ENCODE measurements at regions not wholly inside any gene's neighbourhood (a gene's known extent, or its start where the extent isn't known, plus 50 kb on each side); places are given as distances from the start of the nearest gene placed in this dataset.
"Not testable (repeated sequence)": the region's sequence is repeated elsewhere in the genome, so short reads cannot be mapped to it uniquely, and the experiment has no call there.

DNA sequence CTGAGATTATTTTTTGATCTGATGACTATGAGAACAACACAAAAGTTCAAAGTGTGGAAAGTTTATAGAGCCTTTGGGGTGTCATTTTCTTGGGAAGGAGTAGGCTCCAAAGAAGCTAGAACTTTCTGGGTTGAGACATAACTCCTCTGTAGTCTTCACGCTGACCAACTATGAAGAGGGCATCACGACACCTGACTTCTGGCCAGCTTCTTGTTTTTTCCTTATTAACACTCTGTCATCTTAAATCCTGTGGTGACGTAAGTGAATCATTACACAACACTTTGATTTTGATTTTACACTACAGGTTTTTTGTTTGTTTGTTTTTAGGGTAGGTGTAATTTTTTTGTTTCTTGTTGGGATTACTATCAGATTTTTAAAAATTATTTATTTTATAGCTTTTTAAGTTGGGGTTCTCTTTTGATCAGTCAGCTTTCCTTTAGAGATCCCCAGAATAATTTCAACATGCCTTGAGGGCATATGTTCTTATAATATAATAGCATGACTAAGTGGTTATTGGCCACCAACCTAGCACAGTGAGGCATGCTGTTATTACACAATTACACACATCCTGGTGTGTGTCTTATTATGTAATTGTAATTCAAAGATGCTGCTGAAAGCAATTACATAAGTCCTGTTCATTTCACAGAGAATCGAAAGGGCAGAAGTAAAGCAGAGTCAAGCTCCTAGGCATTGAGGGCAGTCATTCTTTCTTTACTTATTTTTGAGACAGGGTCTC is 281.6 kb upstream of the NOTCH2NLA start:
- not testable (repeated sequence) for DNase-seq (ENCODE audit: low read depth)

DNA sequence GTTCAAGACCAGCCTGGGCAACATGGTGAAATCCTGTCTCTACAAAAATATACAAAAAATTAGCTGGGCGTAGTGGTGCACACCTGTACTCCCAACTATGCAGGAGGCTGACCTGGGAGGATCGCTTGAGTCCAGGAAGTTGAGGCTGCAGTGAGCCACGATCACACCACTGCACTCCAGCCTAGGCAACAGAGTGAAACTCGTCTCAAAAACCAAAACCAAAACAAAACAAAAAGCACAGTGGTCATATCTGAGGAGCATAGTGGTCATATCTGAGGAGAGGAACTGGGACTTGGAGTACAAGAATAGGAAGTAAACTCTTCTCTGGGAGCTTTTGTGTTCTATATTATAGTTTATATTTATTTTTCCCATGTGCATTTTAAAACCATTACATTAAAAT is 275.3 kb upstream of the NOTCH2NLA start:
- not testable (repeated sequence) for DNase-seq (ENCODE audit: low read depth)

DNA sequence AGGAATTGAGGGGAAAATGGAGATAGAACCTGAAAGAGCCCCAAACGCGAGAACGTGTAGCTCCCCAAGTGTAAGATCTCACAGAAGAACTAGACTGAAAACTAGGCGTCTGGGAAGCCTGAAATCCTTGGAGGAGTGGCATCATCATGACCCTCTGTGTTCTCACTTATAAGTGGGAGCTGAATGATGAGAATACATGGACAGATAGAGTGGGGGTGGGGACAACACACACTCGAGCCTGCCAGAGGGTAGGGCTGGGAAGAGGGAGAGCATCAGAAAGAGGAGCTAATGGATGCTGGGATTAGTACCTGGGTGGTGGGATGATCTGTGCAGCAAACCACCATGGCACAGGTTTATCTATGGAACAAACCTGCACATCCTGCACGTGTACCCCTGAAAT is 258.7 kb upstream of the NOTCH2NLA start:
- not testable (repeated sequence) for DNase-seq (ENCODE audit: low read depth)

DNA sequence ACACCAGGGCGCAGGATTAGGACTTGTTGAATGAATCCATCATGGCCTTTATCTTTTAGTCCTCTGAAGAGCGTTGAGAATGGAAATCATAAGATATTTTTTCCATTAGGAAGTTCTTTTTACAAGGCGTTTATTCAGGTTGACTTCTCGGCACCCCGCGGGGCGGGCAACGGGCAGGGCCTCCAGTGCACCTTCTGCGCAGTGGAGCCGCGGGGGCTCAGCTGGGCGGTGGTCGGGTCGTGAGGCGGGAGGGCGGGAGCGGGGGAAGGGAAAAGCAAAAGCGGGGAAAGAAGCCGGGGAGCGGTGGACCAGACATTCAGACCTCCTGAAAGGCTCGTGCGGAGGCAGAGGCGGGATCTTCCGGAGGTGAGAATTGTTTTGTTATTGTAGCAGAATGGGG is 258.3 kb upstream of the NOTCH2NLA start:
- DNase-seq (ENCODE audit: low read depth): not testable (repeated sequence)

DNA sequence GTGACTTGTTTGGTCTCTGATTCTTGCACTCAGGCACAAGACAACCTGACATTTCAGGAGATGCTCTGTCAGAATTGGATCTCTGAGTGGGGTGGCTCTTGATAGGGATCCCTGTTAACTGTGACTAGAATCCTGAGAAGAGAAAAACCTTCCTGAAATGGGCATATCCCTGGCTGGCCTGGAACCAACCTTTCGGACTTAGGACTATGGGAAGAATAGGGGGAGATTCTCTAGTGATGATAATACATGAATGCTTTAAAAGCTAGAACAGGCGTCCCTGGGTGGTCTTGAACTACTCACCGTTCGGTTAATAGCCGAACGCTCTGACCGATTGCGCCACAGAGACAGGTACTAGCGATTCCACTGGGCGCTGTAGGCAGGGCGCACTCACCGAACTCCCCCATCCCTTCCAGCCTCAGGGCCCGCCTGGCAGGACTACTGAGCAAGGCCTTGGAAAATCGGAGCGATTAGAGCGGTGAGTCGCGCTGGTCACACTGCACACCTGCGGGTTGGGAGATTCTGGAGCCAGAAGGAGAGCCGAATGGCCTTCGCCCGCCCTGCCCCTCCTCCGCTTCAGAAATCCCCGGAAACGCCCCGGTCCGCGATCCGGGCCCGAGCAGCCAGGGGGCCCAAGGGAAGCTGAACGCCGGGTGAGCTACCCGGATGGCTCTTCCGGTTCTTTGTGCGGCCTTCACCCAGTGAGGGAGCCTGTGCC is 257.6 kb upstream of the NOTCH2NLA start:
- not testable (repeated sequence) for DNase-seq (ENCODE audit: low read depth)

DNA sequence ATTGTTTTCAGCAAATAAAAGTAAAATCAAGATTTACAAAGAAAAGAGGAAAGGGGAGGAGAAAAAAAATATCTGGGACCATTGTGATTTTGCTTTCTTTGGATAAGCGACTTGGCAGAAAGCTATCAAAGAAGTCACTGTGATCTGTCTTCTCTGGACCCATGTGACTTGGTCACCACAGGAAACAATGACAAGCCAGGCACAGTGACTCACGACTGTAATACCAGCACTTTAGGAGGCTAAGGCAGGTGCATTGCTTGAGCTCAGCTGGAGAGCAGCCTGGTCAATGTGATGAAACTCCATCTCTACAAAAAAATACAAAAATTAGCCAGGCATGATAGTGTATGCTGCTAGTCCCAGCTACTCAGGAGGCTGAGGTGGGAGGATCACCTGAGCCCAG is 255.4 kb upstream of the NOTCH2NLA start:
- DNase-seq (ENCODE audit: low read depth): not testable (repeated sequence)

DNA sequence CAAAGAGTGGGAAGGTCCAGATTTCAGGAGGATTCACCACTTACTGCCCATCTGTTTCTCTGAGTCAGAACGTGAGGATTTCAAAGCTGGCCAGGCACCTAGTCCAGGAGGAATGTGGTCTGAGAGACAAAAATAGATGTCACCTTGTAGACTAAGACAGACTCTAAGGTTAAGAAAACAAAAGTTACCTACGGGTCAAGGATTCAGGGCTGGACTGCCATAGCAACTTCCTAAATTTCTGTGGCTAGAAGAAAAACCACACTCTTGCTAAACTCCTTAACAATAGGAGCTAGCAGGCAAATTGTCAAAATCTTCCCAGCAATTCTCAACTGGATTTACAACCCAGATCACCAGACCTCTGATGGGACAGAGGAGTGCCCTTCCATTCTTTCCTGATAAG is 250.4 kb upstream of the NOTCH2NLA start:
- not testable (repeated sequence) for DNase-seq (ENCODE audit: low read depth)

DNA sequence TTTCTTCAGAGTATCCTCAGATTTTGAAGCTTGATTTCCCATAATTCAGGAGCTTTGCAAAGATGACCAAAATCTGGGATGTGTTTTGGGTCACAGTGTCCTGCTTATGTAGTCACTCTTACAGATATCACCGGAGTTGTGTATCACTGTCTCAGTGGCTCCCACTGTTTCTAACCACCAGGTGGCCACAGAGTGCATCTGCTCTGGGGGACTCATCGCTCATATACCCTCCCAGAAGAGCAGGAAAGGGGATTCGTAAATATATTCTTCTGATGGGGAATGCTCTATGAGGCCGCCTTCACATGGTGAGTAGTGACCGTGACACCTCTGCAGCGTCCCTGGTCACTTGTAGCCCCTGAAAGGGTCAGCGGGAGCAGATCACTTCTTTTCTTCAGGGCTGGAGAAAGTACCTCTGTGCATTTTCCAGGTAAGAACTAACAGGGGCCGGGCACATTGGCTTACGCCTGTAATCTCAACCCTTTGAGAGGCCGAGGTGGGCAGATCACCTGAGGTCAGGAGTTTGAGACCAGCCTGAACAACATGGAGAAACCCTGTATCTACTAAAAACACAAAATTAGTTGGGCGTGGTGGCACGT is 249.4 kb upstream of the NOTCH2NLA start:
- not testable (repeated sequence) for DNase-seq (ENCODE audit: low read depth)

DNA sequence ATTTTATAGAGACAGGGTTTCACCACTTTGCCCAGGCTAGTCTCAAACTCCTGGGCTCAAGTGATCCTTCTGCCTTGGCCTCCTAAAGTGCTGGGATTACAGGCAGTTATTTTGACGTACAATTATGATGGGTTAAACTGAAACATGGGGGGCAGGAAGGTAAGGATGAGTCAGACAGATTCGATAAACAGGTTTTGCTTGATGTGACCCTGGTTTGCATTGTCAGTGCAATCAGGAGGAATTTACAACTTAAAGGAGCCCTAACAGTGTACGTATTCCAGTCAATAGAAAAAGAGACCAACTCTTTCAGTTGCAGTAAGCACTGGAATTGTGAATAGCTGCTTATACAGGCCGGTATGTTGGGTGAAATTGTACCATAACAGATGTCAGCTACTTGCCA is 246.3 kb upstream of the NOTCH2NLA start:
- not testable (repeated sequence) for DNase-seq (ENCODE audit: low read depth)

DNA sequence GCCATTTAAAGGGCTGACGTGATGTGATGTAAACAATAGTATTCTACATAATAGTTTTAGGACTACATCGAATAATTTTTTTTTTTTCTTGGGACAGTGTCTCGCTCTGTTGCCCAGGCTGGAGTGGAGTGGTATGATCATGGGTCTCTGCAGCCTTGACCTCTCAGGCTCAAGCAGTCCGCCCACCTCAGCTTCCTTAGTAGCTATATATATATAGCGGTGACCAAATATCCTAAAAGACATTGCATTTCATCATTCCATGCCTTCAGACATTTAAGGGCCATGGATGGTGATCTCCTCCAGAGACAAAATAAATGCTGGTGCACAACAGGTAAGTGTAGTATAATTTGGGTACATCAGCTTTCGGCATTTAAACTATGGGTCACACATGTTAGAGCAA is 245.4 kb upstream of the NOTCH2NLA start:
- DNase-seq (ENCODE audit: low read depth): not testable (repeated sequence)

DNA sequence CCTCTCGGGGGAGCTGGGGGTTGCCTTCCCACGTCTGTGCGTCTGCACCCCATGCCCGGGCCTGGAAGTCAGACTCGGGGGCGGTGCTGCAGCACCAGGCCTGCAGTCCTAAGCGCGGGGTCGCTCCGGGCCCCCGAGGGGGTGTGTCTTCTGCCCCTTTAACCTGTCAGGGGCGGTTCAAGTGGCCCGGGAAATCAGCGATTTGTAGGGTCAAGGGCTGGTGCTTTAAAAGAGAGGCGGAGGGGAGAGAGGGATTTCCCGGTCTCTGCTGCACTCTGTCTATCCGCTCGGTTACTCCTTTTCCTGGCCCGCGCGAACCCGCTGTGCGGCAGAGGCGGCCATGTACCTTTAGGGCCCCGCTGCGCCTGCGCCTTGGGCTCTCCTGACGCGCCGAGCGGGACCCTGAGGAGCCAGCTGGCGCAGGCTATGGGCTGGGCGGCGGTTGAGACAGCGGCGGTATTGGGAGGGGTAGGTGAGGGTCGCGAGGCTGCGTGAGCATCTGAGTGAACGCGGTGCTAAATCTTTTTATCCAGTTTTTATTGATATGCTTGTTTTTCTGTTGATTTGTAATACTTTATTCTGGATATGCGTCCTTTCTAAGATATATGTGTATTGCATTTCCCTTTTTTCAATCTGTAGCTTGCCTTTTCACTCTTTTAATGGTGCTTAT is 243.5 kb upstream of the NOTCH2NLA start:
- DNase-seq (ENCODE audit: low read depth): peak; percentile 57

DNA sequence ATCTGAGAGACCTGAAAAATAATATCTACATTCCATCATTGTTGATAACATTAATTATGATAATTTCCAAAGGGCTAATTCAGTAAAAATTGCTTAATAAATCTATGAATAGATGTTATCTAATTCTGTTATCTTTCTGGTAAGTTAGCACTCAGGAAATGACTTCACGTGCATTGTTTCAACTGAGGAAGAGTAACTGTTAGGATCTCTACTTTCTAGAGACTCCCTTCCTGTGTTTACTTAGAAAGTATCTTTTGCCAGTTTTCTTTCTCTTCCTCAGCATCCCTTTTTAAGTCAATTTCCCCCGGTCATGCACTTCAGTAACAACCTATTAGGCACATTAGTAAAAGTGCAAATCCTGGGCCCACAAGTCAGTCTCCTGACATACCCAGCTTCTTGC is 231.1 kb upstream of the NOTCH2NLA start:
- not testable (repeated sequence) for DNase-seq (ENCODE audit: low read depth)

DNA sequence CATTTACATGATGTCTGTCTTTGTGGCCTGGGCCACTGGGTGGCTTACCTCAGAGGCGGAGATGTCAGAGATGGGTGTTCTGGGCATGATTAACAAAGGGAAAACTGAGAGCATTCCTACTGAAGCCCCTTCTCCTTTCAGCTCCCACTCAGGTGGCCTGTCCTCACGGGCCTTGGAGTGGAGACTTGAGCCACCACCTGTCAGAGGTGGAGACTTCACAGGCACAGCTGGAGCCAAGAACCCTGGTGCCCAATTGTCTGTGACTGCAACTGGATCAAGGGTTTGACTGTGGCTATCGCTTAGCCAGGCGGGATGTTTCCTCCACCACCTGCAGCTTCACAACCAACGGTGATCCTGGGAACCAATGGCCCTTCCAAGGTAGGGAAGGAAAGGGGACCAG is 230.5 kb upstream of the NOTCH2NLA start:
- DNase-seq (ENCODE audit: low read depth): not testable (repeated sequence)

DNA sequence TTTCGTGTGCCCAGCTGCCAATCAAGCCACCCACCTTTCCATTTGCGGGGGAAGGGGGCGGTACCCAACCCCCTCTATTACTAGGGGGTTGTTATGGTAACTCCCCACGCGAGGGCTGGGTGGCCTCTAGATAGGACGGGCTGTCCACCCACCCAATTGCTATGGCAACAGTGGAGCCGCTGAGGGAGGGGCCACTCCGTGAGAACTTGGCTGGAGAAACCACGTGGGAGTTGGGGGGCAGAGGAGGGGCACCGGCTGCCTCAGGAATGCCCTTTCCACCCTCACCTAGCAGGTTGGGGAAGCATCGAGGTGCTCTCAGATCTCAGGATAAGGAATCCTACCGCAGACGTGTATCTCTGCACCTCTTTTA is 220.0 kb upstream of the NOTCH2NLA start:
- not testable (repeated sequence) for DNase-seq (ENCODE audit: low read depth)

DNA sequence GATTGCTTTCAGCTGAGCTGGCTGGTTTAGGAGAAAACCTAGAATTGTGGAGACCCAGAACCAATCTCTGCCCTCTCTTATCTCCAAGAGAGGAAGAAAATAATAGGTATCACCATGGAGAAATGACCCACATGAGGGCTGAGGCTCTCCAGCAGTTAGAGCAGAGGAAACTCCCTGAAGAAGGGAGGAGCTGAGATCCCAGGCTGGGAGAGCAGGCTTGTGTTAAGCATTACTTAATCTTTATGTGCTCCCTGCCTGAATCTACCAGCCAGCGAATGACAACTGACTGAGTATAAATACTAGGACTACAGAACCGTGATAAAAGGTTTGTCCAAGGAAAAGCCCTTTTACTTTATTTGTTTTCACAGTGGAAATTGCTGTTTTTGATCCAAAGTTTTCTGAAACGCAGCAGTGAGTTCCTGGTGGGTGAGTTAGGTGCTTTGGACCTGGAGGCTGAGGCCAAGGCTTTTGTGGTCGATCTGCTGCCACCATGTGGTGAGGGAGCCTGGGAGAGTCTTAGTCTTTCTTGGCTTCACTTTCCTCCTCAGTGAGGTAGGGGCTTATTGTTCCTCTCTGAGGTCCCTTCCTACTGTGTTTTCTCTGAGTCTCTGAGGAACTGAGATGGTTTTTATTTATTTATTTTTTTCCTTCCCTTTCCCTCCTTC is 219.5 kb upstream of the NOTCH2NLA start:
- DNase-seq (ENCODE audit: low read depth): peak; percentile 32

DNA sequence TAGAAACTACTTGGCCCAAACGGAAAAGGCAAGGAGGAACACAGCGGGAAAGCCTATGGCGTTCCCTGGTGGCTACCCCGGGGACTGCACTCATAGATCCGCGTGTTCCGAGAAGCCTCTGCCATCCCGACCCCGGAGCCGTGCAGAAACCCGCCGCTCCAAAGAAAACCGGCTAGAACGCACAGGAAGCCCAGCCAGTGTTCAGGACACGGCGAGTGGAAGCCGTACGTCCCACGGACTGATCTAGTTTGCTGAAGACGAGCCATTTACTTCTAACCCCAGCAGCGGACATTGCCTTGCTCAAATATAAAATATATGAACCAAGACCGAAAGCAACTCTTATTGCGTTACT is 215.0 kb upstream of the NOTCH2NLA start:
- DNase-seq (ENCODE audit: low read depth): peak; percentile 21

DNA sequence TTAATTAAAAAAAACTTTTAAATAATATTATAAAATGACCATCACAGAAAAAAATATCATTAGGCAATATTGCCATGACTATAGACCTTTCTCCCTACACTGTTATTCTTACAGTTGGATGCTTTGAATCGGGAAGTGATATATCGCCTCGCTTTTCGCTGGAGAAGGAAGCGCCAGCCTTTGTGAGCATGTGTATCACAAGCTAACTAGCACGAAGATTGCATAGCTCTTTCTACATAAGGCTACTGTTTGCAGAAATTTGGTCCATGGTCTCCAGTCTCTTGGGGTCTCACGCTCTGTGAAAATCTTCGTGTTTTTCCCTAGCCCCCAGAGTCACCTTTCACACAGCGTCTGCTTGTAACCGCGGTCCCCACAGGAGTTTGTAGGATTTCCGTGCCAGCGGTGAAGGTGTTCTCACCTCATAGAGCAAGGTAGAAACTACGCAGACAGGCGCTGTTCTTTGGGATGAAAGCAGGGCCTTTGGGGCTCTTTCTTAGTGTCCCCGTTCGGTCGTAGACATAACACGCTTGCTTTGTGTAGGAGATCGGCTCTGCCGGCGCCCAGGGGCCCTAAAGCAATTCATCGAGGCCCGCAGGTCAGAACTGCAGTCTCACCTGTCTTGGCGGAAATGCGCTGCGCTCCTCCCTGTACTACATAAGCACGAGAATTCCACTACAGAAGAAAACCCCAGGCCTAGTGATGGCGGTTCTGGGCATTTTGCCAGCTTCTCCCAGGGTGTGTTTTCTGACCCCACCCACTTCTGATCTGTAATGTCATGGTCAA is 214.5 kb upstream of the NOTCH2NLA start:
- peak; percentile 0 for DNase-seq (ENCODE audit: low read depth)

DNA sequence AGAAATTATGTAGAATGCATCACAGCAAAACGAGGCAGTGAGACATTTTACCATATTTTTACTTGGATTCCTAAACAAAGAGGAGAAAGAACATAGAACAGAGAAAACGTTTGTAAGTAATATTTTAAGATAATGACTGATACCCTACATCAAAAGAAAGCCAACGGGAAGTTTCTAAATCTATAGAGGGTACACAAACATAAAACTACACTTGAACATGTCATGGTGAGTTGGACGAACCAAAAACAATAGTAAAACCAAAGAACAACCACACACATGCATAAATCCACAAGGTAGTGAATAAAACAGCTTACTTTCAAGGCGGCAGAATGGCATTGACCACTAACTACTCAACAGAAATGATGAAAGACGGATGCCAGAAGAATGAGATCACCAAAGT is 209.7 kb upstream of the NOTCH2NLA start:
- not testable (repeated sequence) for DNase-seq (ENCODE audit: low read depth)

DNA sequence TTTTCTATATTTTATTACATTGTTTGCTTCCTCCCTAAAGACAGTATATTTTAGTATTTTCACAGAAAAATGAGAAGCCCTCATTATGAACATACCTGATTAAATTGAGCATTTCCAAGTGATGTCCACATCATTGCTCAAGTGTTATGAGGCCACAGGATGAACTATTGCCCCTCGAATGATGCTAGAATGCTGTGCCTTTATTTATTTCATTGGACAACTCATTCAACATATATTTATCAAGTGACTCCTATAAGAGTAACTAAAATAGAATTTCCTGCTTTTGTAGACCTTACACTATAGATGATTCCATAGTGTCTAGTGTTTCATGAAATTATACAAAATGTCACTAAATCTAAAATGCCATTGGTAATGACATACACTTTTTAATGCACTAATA is 187.8 kb upstream of the NOTCH2NLA start:
- DNase-seq (ENCODE audit: low read depth): not testable (repeated sequence)

DNA sequence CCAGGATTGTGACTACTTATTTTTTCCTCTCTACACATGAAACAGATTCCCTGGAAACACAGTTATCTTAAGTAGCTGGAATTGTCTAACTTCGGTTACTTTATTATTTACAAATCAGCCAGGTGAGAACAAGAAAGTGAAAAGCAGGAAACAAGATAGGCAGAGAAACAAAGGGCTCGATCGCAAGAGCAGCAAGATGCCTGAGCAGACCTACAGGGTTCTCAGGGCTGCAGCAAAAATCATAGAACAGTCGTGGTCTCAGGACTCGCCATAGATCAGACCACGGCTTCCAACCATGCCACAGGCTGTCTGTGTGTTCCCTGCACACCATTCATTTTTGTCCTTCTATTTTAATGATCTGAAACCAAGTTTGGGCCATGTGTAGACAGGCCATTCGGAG is 186.2 kb upstream of the NOTCH2NLA start:
- not testable (repeated sequence) for DNase-seq (ENCODE audit: low read depth)

DNA sequence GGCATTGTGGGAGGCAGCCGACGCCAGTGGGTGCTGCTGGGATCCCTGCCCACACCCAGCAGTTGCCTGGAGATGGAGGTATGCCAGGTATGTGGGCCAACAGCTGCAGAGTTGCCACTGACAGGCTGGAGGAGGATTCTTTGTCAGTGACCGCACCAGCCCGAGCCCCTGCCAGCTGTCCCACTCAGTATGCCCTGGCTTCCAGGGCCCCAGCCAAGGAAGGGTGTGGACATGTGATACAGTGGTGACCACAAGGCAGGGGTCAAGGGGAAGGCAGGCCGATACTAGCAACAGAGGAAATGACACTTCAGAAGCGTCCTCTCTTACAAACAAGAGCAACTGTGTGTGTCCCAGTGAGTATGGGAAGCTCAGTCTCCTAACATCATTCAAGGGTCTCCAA is 185.1 kb upstream of the NOTCH2NLA start:
- not testable (repeated sequence) for DNase-seq (ENCODE audit: low read depth)
